ENCODE measurements at regions not wholly inside any gene's neighbourhood (a gene's known extent, or its start where the extent isn't known, plus 50 kb on each side); places are given as distances from the start of the nearest gene placed in this dataset.

DNA sequence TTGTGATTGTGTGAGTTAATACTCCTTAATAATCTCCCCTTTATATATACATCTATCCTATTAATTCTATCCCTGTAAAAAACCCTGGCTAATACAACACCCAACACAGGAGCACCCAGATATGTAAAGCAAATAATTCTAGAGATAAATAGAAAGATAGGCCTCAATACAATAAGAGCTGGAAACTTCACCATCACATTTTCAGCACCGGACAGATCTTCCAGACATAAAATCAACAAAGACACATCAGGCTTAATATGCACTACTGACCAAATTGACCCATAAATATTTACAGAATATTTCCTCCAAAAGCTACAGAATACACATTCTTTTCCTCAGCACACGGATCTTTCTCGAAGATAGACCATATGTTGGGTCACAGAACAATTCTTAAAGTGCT is 71.0 kb upstream of the ST8SIA4 start:
- DNase-seq: no peak

DNA sequence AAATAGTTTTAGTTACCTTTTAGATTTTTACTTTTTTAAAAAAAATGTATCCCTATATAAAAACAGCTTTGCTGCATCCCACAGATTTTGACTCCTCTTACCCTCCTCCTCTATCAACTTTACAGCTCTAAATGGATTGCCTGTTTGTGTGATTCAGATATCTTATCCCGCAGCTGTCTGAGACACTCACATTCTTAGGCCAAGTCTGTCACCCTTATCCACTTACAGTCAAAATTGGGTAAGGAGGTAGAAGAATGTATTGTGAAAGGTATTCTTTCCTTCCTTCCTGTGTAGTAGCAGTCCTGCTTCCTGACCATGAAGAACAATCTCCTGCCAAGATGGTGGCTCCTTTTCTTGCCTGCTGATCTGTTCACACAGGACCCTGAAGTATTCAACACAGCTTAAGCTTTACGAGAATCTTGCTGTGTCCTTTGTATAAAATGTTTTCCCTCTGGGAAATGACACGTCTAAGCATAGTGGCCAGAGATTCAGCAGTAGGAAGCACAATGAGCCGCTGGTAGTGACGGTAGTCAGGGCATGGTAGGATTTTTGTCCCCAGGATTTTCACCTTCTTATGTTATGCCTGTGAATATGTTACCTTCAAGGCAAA is 67.7 kb upstream of the ST8SIA4 start:
- DNase-seq: no peak

DNA sequence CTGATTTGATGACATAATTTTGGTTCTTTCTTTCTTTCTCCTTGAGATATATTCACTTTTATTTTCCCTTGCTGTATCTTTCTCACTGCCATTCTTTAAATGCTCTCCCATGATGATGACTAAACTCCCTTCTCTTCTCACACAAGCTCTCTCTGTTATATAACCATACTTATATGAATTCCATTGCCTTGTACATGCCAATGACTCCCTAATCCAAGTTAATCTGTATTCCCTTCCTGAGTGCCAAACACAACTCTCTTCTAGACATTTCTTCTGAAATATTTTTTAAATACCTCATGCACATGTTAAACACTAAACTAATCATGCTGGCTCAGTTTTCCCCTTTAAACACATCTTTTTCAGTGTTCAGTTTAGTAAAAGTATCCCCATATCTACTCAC is 62.2 kb upstream of the ST8SIA4 start:
- no peak for DNase-seq

All from CD4-positive, alpha-beta T cell treated with Interleukin-4 for 1 hour (primary cell).